ENCODE measurements at regions not wholly inside any gene's neighbourhood (a gene's known extent, or its start where the extent isn't known, plus 50 kb on each side); places are given as distances from the start of the nearest gene placed in this dataset.

DNA sequence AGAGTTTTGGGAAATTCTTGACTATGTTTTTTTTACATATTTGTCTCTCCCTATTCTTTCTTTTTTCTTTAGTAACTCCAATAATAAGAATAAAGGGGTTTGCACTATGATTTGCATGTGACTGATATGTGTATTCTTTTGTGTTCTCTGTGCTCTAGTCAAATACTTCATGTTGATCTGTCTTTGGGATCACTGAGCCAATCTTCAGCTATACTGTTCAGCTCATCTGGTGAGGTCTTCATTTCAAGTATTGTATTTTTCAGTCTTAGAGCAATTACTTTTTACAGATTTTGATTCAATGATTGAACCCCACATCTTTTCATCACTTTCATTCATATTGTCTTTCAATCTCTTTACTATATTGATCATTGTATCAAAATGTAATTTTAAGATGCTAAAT, 58.1 kb upstream of the TAF11L2 start:
- TF ChIP-seq, protein P1, sequence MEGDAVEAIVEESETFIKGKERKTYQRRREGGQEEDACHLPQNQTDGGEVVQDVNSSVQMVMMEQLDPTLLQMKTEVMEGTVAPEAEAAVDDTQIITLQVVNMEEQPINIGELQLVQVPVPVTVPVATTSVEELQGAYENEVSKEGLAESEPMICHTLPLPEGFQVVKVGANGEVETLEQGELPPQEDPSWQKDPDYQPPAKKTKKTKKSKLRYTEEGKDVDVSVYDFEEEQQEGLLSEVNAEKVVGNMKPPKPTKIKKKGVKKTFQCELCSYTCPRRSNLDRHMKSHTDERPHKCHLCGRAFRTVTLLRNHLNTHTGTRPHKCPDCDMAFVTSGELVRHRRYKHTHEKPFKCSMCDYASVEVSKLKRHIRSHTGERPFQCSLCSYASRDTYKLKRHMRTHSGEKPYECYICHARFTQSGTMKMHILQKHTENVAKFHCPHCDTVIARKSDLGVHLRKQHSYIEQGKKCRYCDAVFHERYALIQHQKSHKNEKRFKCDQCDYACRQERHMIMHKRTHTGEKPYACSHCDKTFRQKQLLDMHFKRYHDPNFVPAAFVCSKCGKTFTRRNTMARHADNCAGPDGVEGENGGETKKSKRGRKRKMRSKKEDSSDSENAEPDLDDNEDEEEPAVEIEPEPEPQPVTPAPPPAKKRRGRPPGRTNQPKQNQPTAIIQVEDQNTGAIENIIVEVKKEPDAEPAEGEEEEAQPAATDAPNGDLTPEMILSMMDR (IDR thresholded peaks at IDR 0.05; ENCODE audit: borderline replicate concordance, control extremely low read depth, extremely low read depth, insufficient read depth, missing control alignments), result no peak
- no peak for DNase-seq (ENCODE audit: low spot score)
- in situ Hi-C loops (cut with MboI; ENCODE audit: low sequenced_read_pairs, unreplicated experiment), result no loop called here

DNA sequence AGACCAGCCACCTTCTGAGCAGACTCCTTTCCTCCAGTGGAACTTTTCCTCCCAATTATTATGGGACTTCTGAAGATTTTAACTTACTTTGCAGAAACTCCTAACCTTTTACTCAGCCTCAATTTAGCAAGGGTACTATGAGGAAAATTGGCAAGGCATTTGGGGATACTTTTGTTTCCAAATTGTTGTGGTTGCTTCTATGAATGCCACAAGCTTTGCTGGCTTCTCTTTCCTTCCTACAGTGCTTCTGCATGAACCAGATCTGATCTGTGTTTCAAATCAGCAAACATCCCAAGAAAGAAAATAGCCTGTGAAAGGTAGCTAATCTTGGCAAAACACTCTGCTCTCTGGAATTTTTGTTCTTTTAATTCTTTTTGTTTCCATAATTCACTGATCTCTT, 57.3 kb upstream of the TAF11L2 start:
- no peak for DNase-seq (ENCODE audit: low spot score)
- in situ Hi-C loops (cut with MboI; ENCODE audit: low sequenced_read_pairs, unreplicated experiment), result no loop called here
- TF ChIP-seq, protein P1 (IDR thresholded peaks at IDR 0.05; ENCODE audit: borderline replicate concordance, control extremely low read depth, extremely low read depth, insufficient read depth, missing control alignments), result no peak

DNA sequence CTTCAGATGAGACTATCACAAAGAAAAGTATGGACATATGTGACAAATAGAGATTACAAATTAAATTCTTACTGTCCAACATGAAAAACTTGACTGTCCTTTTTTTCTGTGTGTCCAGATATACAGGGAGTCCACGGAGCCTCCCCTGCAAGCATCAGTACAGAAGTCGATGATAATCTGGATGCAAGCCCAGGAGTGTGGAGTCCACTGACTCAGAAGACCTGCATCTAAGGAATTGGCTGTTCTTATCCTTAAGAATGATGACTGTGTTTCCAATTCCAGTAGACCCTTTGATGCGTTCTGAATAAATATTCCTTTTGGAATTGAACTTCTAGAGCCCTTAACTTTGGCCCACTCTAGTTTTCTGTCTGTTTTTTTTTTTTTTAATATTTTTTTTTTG, 56.7 kb upstream of the TAF11L2 start:
- TF ChIP-seq, protein P1 (IDR thresholded peaks at IDR 0.05; ENCODE audit: borderline replicate concordance, control extremely low read depth, extremely low read depth, insufficient read depth, missing control alignments), result no peak
- in situ Hi-C loops (cut with MboI; ENCODE audit: low sequenced_read_pairs, unreplicated experiment), result no loop called here
- no peak for DNase-seq (ENCODE audit: low spot score)

DNA sequence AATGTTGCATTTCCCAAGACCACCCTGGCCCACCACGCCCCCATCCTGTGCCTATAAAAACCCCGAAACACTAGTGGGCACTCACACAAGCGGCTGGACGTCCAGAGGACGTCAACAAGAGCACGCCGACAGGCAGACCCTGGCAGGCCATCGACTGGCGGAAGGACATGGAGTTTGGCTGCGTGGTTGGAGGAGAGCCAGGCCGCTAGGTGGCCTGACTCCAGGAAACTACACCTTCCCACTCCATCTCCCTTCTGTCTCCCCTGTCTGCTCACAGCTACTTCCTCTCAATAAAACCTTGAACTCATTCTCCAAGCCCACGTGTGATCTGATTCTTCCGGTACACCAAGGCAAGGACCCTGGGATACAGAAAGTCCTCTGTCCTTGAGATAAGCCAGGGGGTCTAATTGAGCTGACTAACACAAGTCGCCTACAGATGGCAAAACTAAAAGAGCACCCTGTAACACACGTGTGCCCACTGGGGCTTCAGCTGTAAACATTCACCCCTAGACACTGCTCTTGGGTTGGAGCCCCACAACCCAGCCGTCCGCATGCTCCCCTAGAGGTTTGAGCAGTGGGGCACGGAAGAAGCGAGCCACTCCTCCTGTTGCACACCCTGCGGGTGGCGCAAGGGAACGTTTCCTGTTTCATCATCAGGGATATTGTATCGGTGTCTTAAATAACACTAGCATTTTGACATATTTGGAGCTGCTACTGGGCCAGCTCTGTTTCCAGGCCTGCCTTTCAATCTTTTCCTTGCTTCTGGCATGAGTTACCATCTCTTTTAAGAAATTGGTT, 54.5 kb upstream of the TAF11L2 start:
- TF ChIP-seq, protein P1 (IDR thresholded peaks at IDR 0.05; ENCODE audit: borderline replicate concordance, control extremely low read depth, extremely low read depth, insufficient read depth, missing control alignments), result no peak
- in situ Hi-C loops (cut with MboI; ENCODE audit: low sequenced_read_pairs, unreplicated experiment), result no loop called here
- no peak for DNase-seq (ENCODE audit: low spot score)

DNA sequence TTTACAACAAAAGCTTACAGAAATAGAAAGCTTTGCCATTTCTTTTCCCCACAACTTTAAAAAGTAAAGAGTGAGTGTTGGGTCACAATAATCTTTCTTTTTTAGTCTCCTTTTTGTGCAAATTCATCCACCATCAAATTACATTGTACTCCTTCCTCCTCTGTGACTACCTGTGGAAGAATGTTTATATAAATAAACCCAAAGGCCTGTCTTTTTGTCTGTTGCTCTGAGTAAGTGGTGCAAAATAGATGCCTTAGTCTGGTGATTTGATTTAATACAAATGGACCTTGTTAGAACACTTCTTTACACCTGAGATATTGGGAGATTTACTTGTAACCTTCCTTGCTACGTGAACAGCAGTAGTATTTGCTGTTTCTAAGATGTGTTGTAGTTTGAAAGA, 53.5 kb upstream of the TAF11L2 start:
- TF ChIP-seq, protein P1 (IDR thresholded peaks at IDR 0.05; ENCODE audit: borderline replicate concordance, control extremely low read depth, extremely low read depth, insufficient read depth, missing control alignments), result no peak
- in situ Hi-C loops (cut with MboI; ENCODE audit: low sequenced_read_pairs, unreplicated experiment), result no loop called here
- DNase-seq (ENCODE audit: low spot score), result no peak

DNA sequence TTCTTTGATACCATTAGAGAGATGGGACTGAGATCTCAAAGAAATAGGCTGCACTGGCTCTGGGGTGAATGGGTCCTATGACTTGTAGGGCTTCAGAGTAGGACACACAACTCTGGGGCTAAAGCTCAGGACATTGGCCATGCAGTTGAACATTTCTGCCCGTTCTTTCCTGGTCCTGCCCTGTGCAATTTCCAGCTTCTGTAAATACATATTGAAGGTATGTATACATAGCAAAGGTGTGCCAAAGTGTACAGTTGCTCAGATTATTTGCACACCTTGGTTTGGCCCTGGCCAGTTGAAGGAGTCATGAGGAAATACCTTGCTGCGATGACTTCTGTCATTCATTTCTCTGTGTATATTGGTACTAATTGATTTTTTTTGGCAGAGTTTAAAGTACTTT, 52.8 kb upstream of the TAF11L2 start:
- TF ChIP-seq, protein P1 (IDR thresholded peaks at IDR 0.05; ENCODE audit: borderline replicate concordance, control extremely low read depth, extremely low read depth, insufficient read depth, missing control alignments), result no peak

More for the DNA sequence above, 52.8 kb upstream of the TAF11L2 start:
- in situ Hi-C loops (cut with MboI; ENCODE audit: low sequenced_read_pairs, unreplicated experiment), result no loop called here
- no peak for DNase-seq (ENCODE audit: low spot score)

Measured in GM13976 (cell line).